ENCODE measurements at regions not wholly inside any gene's neighbourhood (a gene's known extent, or its start where the extent isn't known, plus 50 kb on each side); places are given as distances from the start of the nearest gene placed in this dataset.

- TF ChIP-seq CTCF (conservative IDR thresholded peaks at IDR 0.05; ENCODE audit: low read depth, low read length) (no peak), EZH2 (IDR thresholded peaks at IDR 0.05; ENCODE audit: borderline replicate concordance, low read depth, low read length, poor library complexity, severe bottlenecking) (no peak)
Observed at GRCh38 chr2:226142463-226142862, 657.2 kb downstream of the IRS1 start.

Data from A673 (cell line).